Transverse colon (tissue), 4 donors: ENCODE measurements at regions not wholly inside any gene's neighbourhood (a gene's known extent, or its start where the extent isn't known, plus 50 kb on each side); places are given as distances from the start of the nearest gene placed in this dataset.

ENCODE experiments used
- DNase-seq: peaks from one replicate; pipeline ENCODE4 v3.0.0-alpha.2; 2019
- H3K27ac ChIP-seq, 4 donors: fragments of 200-600 bp; sonication (generic); 2 replicates each; pipeline ENCODE4 v1.5.1; 2016 to 2018; ENCODE audit warnings: inconsistent platforms in 4 of 4
- H3K27me3 ChIP-seq: fragments of 200-600 bp; sonication (generic); 2 replicates; pipeline ENCODE4 v1.5.1; 2017; ENCODE audit warnings: inconsistent platforms
- H3K36me3 ChIP-seq, 4 donors: fragments of 200-600 bp; sonication (generic); 2 replicates each; pipeline ENCODE4 v1.5.1; 2017 to 2019; ENCODE audit warnings: inconsistent platforms in 4 of 4
- H3K4me1 ChIP-seq, 4 donors: fragments of 200-600 bp; sonication (generic); 2 replicates each; pipeline ENCODE4 v1.5.1; 2017 to 2020; ENCODE audit warnings: inconsistent platforms in 4 of 4
- H3K4me3 ChIP-seq, 4 donors: fragments of 200-600 bp; sonication (generic); 1 replicate in 1 of 4; 2 replicates in 3 of 4; pipeline versions ENCODE4 v1.5.1 to v1.6.1; 2017 to 2019; ENCODE audit warnings: inconsistent platforms in 4 of 4
- H3K9me3 ChIP-seq, 2 donors: fragments of 200-600 bp; sonication (generic); 2 replicates each; pipeline ENCODE4 v1.5.1; 2017 to 2019; ENCODE audit warnings: inconsistent platforms in 2 of 2
- EP300 ChIP-seq: sonication (generic); formaldehyde crosslinking; IDR thresholded peaks from one replicate; pipeline ENCODE4 v1.6.1; 2017; ENCODE audit warnings: antibody characterized with exemption, low read depth
- POLR2A ChIP-seq: fragments of 450-650 bp; IDR thresholded peaks from one replicate; pipeline ENCODE4 v1.6.1; 2016; ENCODE audit warnings: antibody characterized with exemption, mild to moderate bottlenecking, moderate library complexity
- POLR2AphosphoS5 ChIP-seq, 3 donors: sonication (generic); formaldehyde crosslinking; IDR thresholded peaks; one replicate each; pipeline ENCODE4 v1.6.1; 2016; ENCODE audit warnings: antibody characterized with exemption in 3 of 3
- WGBS, 2 donors: methylation state at CpG; one replicate each; pipeline ENCODE4 v1.1.5; 2018; ENCODE audit warnings: low coverage in 1 of 2; 5-methylcytosine and 5-hydroxymethylcytosine counted together
- in situ Hi-C, 4 donors: fragments of 200-750 bp; cut with MboI; loops; one replicate each; pipeline versions ENCODE4 v1.15.0 to v1.15.1; 2017; ENCODE audit warnings: low sequenced_read_pairs in 3 of 4, low pct_ligation_motif_present in 1 of 4, low pct_unique_long_range_greater_than_20kb in 1 of 4
- intact Hi-C: fragments of 100-400 bp; cut with DNase I; formaldehyde crosslinking; loops from one replicate; pipeline ENCODE4 v1.15.1; 2023; ENCODE audit warnings: low total_unique reads
- TF ChIP-seq, protein P1 (sequence below), 5 experiments: fragments of 200-600 bp in 3 of 5; fragments of 450-650 bp in 2 of 5; sonication (generic) in 3 of 5; IDR thresholded peaks; 1 replicate in 2 of 5; 2 replicates in 3 of 5; pipeline ENCODE4 v1.5.1; 2016 to 2017; ENCODE audit warnings: antibody characterized with exemption in 5 of 5, inconsistent platforms in 3 of 5, mild to moderate bottlenecking in 2 of 5, moderate library complexity in 1 of 5

- H3K4me1 ChIP-seq, result no peaks in the 10 kb centered on the region
- H3K4me3 ChIP-seq, result no peak overlapping the region
- DNase-seq, result no peak
- in situ Hi-C loops (no loop called here), intact Hi-C loops (no loop called here)
- no peak overlapping the region for H3K27ac ChIP-seq
- TF ChIP-seq POLR2A, result no peak
- H3K27me3 ChIP-seq, result peaks cover 4% of the 10 kb centered on the region
- 49 to 56% methylated on average over 6 of the region's 6 CpGs for WGBS, 2 donors
- H3K9me3 ChIP-seq, result no peaks in the 10 kb centered on the region
- H3K36me3 ChIP-seq, result no peaks in the 10 kb centered on the region
Observed at GRCh38 chr1:29858646-29859045, 622.3 kb downstream of the PTPRU start.

- Histone ChIP-seq H3K4me1 (no peaks in the 10 kb centered on the region), H3K27ac (no peak overlapping the region), H3K4me3 (no peak overlapping the region), H3K36me3 (no peaks in the 10 kb centered on the region), H3K27me3 (peaks cover 4% of the 10 kb centered on the region), H3K9me3 (no peaks in the 10 kb centered on the region)
- WGBS, 2 donors, result 60% methylated on average over 12 of the region's 12 CpGs; no CpG with 5 or more reads in 1 of the 2 donors
- in situ Hi-C loops (no loop called here), intact Hi-C loops (no loop called here)
- DNase-seq, result no peak
- TF ChIP-seq, protein P1, sequence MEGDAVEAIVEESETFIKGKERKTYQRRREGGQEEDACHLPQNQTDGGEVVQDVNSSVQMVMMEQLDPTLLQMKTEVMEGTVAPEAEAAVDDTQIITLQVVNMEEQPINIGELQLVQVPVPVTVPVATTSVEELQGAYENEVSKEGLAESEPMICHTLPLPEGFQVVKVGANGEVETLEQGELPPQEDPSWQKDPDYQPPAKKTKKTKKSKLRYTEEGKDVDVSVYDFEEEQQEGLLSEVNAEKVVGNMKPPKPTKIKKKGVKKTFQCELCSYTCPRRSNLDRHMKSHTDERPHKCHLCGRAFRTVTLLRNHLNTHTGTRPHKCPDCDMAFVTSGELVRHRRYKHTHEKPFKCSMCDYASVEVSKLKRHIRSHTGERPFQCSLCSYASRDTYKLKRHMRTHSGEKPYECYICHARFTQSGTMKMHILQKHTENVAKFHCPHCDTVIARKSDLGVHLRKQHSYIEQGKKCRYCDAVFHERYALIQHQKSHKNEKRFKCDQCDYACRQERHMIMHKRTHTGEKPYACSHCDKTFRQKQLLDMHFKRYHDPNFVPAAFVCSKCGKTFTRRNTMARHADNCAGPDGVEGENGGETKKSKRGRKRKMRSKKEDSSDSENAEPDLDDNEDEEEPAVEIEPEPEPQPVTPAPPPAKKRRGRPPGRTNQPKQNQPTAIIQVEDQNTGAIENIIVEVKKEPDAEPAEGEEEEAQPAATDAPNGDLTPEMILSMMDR (IDR thresholded peaks at IDR 0.05), result no peak
- TF ChIP-seq POLR2AphosphoS5 (IDR thresholded peaks at IDR 0.05) (no peak), EP300 (no peak), POLR2A (no peak)
Observed at GRCh38 chr1:29856340-29857114, 620.2 kb downstream of the PTPRU start.

DNA sequence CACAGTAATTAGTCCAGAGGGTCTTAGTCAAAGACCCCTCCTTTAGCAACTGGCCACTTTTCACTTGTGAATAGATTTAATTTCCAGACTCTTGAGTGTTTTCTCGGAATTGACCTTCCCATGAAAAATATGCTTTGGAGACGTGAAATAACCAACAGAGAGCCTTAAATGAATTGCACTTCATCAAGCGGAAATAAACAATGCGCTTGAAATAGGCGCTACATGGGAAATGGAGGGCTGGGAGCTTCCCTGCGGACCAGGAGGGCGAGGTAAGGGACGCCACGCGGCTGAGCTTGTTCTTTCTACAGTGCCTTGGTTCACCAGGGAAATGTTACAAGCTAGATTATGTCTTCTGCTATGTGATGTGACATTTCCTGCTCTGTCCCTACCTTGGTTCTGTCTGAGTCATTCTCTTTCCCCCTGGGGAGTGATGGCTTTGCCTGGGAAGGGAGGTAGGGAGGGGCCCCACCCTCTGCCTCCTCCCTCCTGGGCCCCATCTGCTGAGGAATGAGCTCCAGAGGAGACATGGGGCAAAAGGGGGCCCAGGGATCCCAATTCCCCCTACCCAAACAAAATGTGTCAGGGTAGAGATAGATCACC, 619.3 kb downstream of the PTPRU start:
- no peaks in the 10 kb centered on the region for H3K36me3 ChIP-seq
- H3K27ac ChIP-seq, result no peak overlapping the region
- no peaks in the 10 kb centered on the region for H3K4me1 ChIP-seq
- H3K4me3 ChIP-seq, result no peak overlapping the region
- peaks cover 9% of the 10 kb centered on the region for H3K27me3 ChIP-seq
- 78% methylated on average over 10 of the region's 10 CpGs; no CpG with 5 or more reads in 1 of the 2 donors for WGBS, 2 donors
- TF ChIP-seq POLR2AphosphoS5 (IDR thresholded peaks at IDR 0.05) (no peak), EP300 (no peak), POLR2A (no peak)
- TF ChIP-seq, protein P1 (IDR thresholded peaks at IDR 0.05), result no peak
- DNase-seq, result no peak
- in situ Hi-C loops, result no loop called here
- intact Hi-C loops, result no loop called here
- no peaks in the 10 kb centered on the region for H3K9me3 ChIP-seq

DNA sequence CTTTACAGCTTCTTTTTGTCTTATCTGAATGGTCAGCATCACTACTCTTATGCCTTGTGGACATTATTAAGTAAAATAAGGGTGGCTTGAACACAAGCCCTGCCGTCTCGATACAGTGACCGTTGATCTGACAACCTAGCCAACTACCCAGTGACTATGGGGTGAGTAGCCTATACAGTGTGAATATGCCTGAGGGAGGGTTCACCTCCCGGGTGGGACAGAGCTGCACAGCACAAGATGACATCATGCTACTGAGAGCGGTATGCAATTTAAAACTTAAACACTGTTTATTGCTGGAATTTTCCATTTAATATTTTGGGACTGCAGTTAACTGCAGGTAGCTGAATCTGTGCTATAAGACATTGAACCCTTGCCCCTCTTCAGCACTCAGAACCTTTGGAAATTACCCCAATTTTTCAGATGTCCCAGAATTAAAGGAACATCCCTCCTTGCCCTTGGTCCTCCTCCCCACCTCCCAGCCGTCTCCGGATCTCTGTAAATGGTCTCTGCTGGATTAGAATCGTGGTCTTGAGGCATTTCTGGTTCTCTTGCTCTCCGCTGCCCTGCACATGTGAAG, 618.5 kb downstream of the PTPRU start:
- Histone ChIP-seq H3K4me1 (no peaks in the 10 kb centered on the region), H3K27ac (no peak overlapping the region), H3K4me3 (no peak overlapping the region), H3K9me3 (no peaks in the 10 kb centered on the region), H3K36me3 (no peaks in the 10 kb centered on the region), H3K27me3 (peaks cover 16% of the 10 kb centered on the region)
- no peak for DNase-seq
- 61 to 72% methylated on average over 5 to 9 of the region's 9 CpGs for WGBS, 2 donors
- in situ Hi-C loops, result no loop called here
- intact Hi-C loops, result no loop called here
- no peak for TF ChIP-seq POLR2A
- TF ChIP-seq, protein P1 (IDR thresholded peaks at IDR 0.05), result no peak
- no peak for TF ChIP-seq POLR2AphosphoS5 (IDR thresholded peaks at IDR 0.05)
- TF ChIP-seq EP300, result no peak
